B cell (primary cell): ENCODE measurements at regions not wholly inside any gene's neighbourhood (a gene's known extent, or its start where the extent isn't known, plus 50 kb on each side); places are given as distances from the start of the nearest gene placed in this dataset.

ENCODE experiments used
- ATAC-seq: fragments of 200-7000 bp; cut with Tn5 transposase; one replicate; pipeline ENCODE4 v1.10.0; 2021; ENCODE audit warnings: low read depth, mild to moderate bottlenecking, moderate number of reproducible peaks, moderate library complexity
- CTCF ChIA-PET: fragments of 350-600 bp; sonication (Branson Sonifier 250); formaldehyde crosslinking; loops from one replicate; lab custom pipeline; 2021; ENCODE audit warnings: antibody characterized with exemption, inconsistent platforms; lab: Charles Lee
- POLR2A ChIA-PET: fragments of 350-600 bp; sonication (Branson Sonifier 250); formaldehyde crosslinking; loops from one replicate; lab custom pipeline; 2021; ENCODE audit warnings: antibody characterized with exemption; lab: Charles Lee
- DNase-seq: peaks from one replicate; pipeline ENCODE4 v3.0.0; 2013
- H2AFZ ChIP-seq: 2 replicates; pipeline ENCODE4 v1.6.1; 2012; ENCODE audit warnings: mild to moderate bottlenecking, low read depth, low read length; ENCODE audit not compliant: insufficient read depth, poor library complexity, severe bottlenecking
- H3K27ac ChIP-seq, 2 donors: 1 replicate in 1 of 2; 2 replicates in 1 of 2; pipeline ENCODE4 v1.5.1; 2012 to 2013; ENCODE audit warnings: low read length in 2 of 2, mild to moderate bottlenecking in 2 of 2, moderate library complexity in 1 of 2
- H3K27me3 ChIP-seq, 4 experiments: fragments of 200-600 bp in 1 of 4; sonication (generic) in 1 of 4; replicated peaks in 1 of 4; 1 replicate in 2 of 4; 2 replicates in 2 of 4; pipeline versions ENCODE4 v1.6.1 to v1.7.0; 2013 to 2016; ENCODE audit warnings: low read length in 3 of 4, mild to moderate bottlenecking in 2 of 4, mixed read lengths in 1 of 4, moderate library complexity in 1 of 4; ENCODE audit not compliant: insufficient read depth in 4 of 4, control insufficient read depth in 3 of 4; ENCODE audit errors: control extremely low read depth in 1 of 4
- H3K36me3 ChIP-seq, 2 experiments: replicated peaks in 1 of 2; 1 replicate in 1 of 2; 2 replicates in 1 of 2; pipeline versions ENCODE4 v1.6.1 to v1.7.1; 2013; ENCODE audit warnings: low read length in 1 of 2; ENCODE audit not compliant: insufficient read depth in 2 of 2, control insufficient read depth in 1 of 2; ENCODE audit errors: control extremely low read depth in 1 of 2, extremely low read depth in 1 of 2
- H3K4me1 ChIP-seq, 2 donors: fragments of 200-600 bp in 1 of 2; sonication (generic) in 1 of 2; 1 replicate in 1 of 2; 2 replicates in 1 of 2; pipeline versions ENCODE4 v1.5.1 to v1.6.1; 2013 to 2017; ENCODE audit warnings: low read length in 2 of 2; ENCODE audit not compliant: control insufficient read depth in 2 of 2, insufficient read depth in 2 of 2
- H3K4me2 ChIP-seq: replicated peaks from 2 replicates; pipeline ENCODE3; 2012; ENCODE audit warnings: mild to moderate bottlenecking, low read depth, low read length; ENCODE audit not compliant: poor library complexity, severe bottlenecking
- H3K4me3 ChIP-seq, 5 experiments: fragments of 200-600 bp in 1 of 5; sonication (generic) in 1 of 5; 1 replicate in 3 of 5; 2 replicates in 2 of 5; pipeline versions ENCODE4 v1.5.1 to v1.7.0; 2011 to 2016; ENCODE audit warnings: low read length in 4 of 5, mild to moderate bottlenecking in 4 of 5, low read depth in 2 of 5, control low read depth in 1 of 5, moderate library complexity in 1 of 5; ENCODE audit not compliant: insufficient read depth in 1 of 5; ENCODE audit errors: control extremely low read depth in 1 of 5, extremely low read depth in 1 of 5
- H3K79me2 ChIP-seq: fragments of 200-600 bp; sonication (generic); one replicate; pipeline ENCODE4 v1.6.0; 2016; ENCODE audit warnings: low read length; ENCODE audit not compliant: control insufficient read depth, insufficient read depth
- H3K9ac ChIP-seq: fragments of 200-600 bp; sonication (generic); 2 replicates; pipeline ENCODE4 v1.6.1; 2017; ENCODE audit warnings: mild to moderate bottlenecking, low read length, moderate library complexity
- H3K9me3 ChIP-seq, 3 donors: one replicate each; pipeline versions ENCODE4 v1.6.1 to v1.7.1; 2013; ENCODE audit warnings: low read length in 2 of 3; ENCODE audit not compliant: control insufficient read depth in 2 of 3, insufficient read depth in 1 of 3; ENCODE audit errors: control extremely low read depth in 1 of 3
- H4K20me1 ChIP-seq: 2 replicates; pipeline ENCODE4 v1.6.0; 2012; ENCODE audit warnings: mild to moderate bottlenecking, low read length; ENCODE audit not compliant: insufficient read depth, control insufficient read depth, poor library complexity, severe bottlenecking
- H3K27ac Mint-ChIP-seq: one replicate; pipeline ENCODE4 v1.8.0; 2021; ENCODE audit warnings: mixed read lengths
- H3K27me3 Mint-ChIP-seq: one replicate; pipeline ENCODE4 v1.8.0; 2021; ENCODE audit warnings: mixed read lengths
- H3K4me1 Mint-ChIP-seq: one replicate; pipeline ENCODE4 v1.8.0; 2021; ENCODE audit warnings: mixed read lengths
- H3K4me3 Mint-ChIP-seq: one replicate; pipeline ENCODE4 v1.8.0; 2021; ENCODE audit warnings: mixed read lengths
- H3K9me3 Mint-ChIP-seq: one replicate; pipeline ENCODE4 v1.8.0; 2022; ENCODE audit warnings: mixed read lengths; ENCODE audit not compliant: insufficient read depth
- EZH2 ChIP-seq: IDR thresholded peaks from 2 replicates; pipeline ENCODE4 v1.6.1; 2012; ENCODE audit warnings: borderline replicate concordance, low read depth, mild to moderate bottlenecking, moderate library complexity, low read length; ENCODE audit not compliant: insufficient read depth, poor library complexity, severe bottlenecking
- WGBS: methylation state at CpG from one replicate; pipeline ENCODE4 v1.1.5; 2013; ENCODE audit warnings: missing lambda C conversion rate; ENCODE audit not compliant: insufficient coverage; 5-methylcytosine and 5-hydroxymethylcytosine counted together
- intact Hi-C: fragments of 100-400 bp; cut with micrococcal nuclease; formaldehyde crosslinking; loops from one replicate; pipeline ENCODE4 v1.10.0; 2022
- TF ChIP-seq, protein P1 (sequence below): fragments of 200-600 bp; IDR thresholded peaks from one replicate; pipeline ENCODE4 v1.8.0; 2022; ENCODE audit warnings: antibody characterized with exemption, mild to moderate bottlenecking

DNA sequence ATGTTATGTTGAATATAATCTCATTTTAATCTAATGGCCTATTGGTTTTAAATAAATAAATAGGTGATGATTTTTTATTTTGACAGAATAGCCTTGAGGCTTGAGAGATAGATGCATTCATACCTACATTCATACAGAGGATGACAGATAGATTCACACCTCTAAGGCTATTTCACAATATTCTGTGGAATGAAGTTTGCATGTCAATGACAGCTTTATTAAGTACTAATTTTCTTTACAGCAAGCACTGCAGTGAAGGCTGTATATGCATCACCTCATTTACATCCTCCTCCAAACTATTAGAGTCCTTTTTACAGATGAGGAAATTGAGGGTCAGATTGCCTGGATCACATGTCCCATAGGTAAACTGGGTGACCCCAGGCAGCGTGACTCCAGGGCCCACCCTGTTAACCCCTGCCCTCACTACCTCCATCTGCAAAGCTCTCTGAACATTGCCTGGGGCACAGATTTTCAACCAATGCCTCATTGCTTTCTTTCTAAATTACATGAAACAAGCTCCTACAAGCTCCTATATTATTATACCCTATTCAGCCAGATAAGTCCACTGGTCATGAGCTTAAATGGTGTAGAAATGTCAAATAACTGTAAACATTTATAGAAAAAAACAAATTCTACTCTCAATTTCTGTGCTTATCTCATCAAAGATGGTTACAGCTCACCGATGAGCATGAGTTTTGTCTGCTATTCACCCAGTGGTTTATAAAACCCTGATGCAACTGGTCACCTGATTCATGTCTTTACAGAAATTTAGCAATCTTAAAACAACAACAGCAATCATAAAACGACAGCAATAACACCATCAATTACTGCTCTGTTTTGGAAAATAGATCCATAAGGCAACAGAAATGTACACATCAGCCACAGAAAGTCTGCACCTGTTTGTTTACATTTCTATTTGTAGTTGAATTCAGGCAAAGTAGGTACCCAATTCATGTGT, 338.0 kb downstream of the NSG2 start:
- H3K27ac Mint-ChIP-seq: no peak overlapping the region
- no peak overlapping the region for H3K9ac ChIP-seq
- no peaks in the 10 kb centered on the region for H3K36me3 ChIP-seq
- H4K20me1 ChIP-seq: no peaks in the 10 kb centered on the region
- no peak overlapping the region for H3K27ac ChIP-seq
- ChIA-PET POLR2A (no interaction called here), CTCF (no interaction called here)
- H3K4me1 Mint-ChIP-seq: no peaks in the 10 kb centered on the region
- no peak overlapping the region for H3K4me3 Mint-ChIP-seq
- DNase-seq: no peak
- no peak overlapping the region for H2AFZ ChIP-seq
- TF ChIP-seq, protein P1, sequence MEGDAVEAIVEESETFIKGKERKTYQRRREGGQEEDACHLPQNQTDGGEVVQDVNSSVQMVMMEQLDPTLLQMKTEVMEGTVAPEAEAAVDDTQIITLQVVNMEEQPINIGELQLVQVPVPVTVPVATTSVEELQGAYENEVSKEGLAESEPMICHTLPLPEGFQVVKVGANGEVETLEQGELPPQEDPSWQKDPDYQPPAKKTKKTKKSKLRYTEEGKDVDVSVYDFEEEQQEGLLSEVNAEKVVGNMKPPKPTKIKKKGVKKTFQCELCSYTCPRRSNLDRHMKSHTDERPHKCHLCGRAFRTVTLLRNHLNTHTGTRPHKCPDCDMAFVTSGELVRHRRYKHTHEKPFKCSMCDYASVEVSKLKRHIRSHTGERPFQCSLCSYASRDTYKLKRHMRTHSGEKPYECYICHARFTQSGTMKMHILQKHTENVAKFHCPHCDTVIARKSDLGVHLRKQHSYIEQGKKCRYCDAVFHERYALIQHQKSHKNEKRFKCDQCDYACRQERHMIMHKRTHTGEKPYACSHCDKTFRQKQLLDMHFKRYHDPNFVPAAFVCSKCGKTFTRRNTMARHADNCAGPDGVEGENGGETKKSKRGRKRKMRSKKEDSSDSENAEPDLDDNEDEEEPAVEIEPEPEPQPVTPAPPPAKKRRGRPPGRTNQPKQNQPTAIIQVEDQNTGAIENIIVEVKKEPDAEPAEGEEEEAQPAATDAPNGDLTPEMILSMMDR: no peak
- no peak for TF ChIP-seq EZH2
- intact Hi-C loops: no loop called here
- ATAC-seq: no peak
- H3K79me2 ChIP-seq: no peaks in the 10 kb centered on the region
- WGBS: 91% methylated on average over 2 of the region's 3 CpGs
- H3K27me3 Mint-ChIP-seq: peaks cover 10% of the 10 kb centered on the region
- H3K4me2 ChIP-seq: no peak overlapping the region
- peaks cover 1% of the 10 kb centered on the region for H3K9me3 Mint-ChIP-seq
- H3K27me3 ChIP-seq: peaks cover 0 to 5% (median 0%) of the 10 kb centered on the region in 4 experiments
- H3K4me1 ChIP-seq: no peaks in the 10 kb centered on the region
- no peak overlapping the region for H3K4me3 ChIP-seq
- H3K9me3 ChIP-seq: peaks cover 0 to 2% (median under 1%) of the 10 kb centered on the region in 3 donors

DNA sequence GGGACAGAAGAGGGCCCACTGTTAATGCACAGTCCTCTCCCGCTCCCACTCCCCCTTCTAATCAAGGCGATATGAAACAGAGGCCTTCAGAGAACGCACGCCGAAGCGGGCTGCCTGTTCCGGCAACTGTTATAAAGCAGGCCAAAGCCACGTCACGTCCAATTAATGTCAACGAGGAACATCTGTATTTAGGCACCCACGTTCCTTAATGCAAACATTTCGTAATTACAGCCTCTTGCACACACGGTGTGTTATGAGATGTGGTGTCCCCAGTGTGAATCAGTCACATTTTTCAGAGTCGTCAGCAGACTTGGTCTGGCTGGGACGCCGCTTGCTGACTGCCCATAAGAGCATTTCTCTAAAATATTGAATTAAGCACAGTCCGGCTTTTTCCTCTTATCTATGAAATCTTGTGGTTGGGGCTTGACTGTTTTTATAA, 339.0 kb downstream of the NSG2 start:
- 96% methylated on average over 12 of the region's 17 CpGs for WGBS
- no peaks in the 10 kb centered on the region for H3K9me3 Mint-ChIP-seq
- H3K27ac Mint-ChIP-seq: no peak overlapping the region
- Histone ChIP-seq H3K4me3 (no peak overlapping the region), H3K27ac (no peak overlapping the region), H3K4me2 (no peak overlapping the region), H3K27me3 (peaks cover 0 to 5% (median 0%) of the 10 kb centered on the region in 4 experiments), H3K4me1 (no peaks in the 10 kb centered on the region), H2AFZ (no peak overlapping the region), H3K79me2 (no peaks in the 10 kb centered on the region), H4K20me1 (no peaks in the 10 kb centered on the region), H3K9ac (no peak overlapping the region), H3K9me3 (no peaks in the 10 kb centered on the region), H3K36me3 (no peaks in the 10 kb centered on the region)
- ATAC-seq: no peak
- no peak overlapping the region for H3K4me3 Mint-ChIP-seq
- no peak for DNase-seq
- no peaks in the 10 kb centered on the region for H3K4me1 Mint-ChIP-seq
- peaks cover 10% of the 10 kb centered on the region for H3K27me3 Mint-ChIP-seq
- ChIA-PET CTCF (no interaction called here), POLR2A (no interaction called here)
- TF ChIP-seq EZH2: no peak
- TF ChIP-seq, protein P1: no peak
- intact Hi-C loops: no loop called here
